Left ventricle myocardium inferior (tissue), 1 donor: ENCODE measurements at regions not wholly inside any gene's neighbourhood (a gene's known extent, or its start where the extent isn't known, plus 50 kb on each side); places are given as distances from the start of the nearest gene placed in this dataset.

Experiments used
- DNase-seq: peaks from one replicate; pipeline ENCODE4 v3.0.0-alpha.2; 2020
- H3K27ac ChIP-seq: fragments of 200-600 bp; replicated peaks from 2 replicates; pipeline ENCODE4 v1.8.0; 2021
- H3K27me3 ChIP-seq: fragments of 200-600 bp; 2 replicates; pipeline ENCODE4 v1.8.0; 2021; ENCODE audit warnings: low read depth
- H3K36me3 ChIP-seq: fragments of 200-600 bp; 2 replicates; pipeline ENCODE4 v1.8.0; 2021
- H3K4me1 ChIP-seq: fragments of 200-600 bp; 2 replicates; pipeline ENCODE4 v1.8.0; 2021
- H3K4me3 ChIP-seq: fragments of 200-600 bp; 2 replicates; pipeline ENCODE4 v1.8.0; 2021; ENCODE audit warnings: mild to moderate bottlenecking, moderate library complexity
- H3K9me3 ChIP-seq: fragments of 200-600 bp; replicated peaks from 2 replicates; pipeline ENCODE4 v1.8.0; 2021
- intact Hi-C: fragments of 100-400 bp; cut with micrococcal nuclease; formaldehyde crosslinking; loops from one replicate; pipeline ENCODE4 v1.11.0; 2022
- TF ChIP-seq, protein P1 (sequence below): fragments of 200-600 bp; IDR thresholded peaks from 2 replicates; pipeline ENCODE4 v1.8.0; 2021; ENCODE audit warnings: antibody characterized with exemption, mild to moderate bottlenecking, borderline replicate concordance
- donor health status: DM: no; HTN: yes; CAD: no; lungs with severe emphysema.

DNA sequence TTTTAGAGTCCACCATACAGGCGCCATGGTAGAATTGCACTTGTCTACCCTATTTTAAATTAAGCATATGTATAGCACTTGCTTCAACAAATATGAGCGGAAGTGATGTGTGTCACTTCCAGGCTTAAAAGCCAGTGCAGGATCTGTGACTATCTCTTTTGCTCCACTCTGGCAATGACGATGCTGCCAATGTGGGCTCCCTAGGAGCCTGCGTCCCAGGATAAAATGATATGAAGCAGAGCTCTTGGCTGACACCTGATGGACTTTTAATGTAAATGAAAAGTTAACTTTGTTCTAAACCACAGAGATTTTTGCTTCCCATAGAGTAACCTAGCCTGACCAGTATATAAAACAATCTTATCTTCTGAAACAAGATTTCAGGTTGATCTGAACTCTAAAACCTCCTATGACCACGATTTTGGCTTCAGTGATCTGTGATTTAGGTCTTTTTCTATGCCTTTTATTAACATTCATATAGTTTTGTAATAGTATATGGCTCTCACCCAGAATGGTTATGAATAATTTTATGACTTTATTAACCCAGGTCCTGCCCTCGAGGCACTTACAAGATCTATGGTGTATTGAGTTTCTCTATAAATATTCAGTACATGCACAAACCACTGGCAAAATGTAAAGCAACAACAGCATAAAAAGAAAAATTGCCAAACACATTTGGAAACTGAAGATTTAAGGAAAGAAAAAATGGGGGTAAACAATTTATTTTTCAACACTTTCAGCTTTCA, 422.5 kb upstream of the PIK3C3 start:
- Histone ChIP-seq H3K4me1 (no peaks in the 10 kb centered on the region), H3K36me3 (no peaks in the 10 kb centered on the region), H3K27me3 (no peaks in the 10 kb centered on the region), H3K9me3 (no peaks in the 10 kb centered on the region), H3K4me3 (no peak overlapping the region), H3K27ac (no peak overlapping the region)
- intact Hi-C loops, result no loop called here
- no peak for DNase-seq
- TF ChIP-seq, protein P1, sequence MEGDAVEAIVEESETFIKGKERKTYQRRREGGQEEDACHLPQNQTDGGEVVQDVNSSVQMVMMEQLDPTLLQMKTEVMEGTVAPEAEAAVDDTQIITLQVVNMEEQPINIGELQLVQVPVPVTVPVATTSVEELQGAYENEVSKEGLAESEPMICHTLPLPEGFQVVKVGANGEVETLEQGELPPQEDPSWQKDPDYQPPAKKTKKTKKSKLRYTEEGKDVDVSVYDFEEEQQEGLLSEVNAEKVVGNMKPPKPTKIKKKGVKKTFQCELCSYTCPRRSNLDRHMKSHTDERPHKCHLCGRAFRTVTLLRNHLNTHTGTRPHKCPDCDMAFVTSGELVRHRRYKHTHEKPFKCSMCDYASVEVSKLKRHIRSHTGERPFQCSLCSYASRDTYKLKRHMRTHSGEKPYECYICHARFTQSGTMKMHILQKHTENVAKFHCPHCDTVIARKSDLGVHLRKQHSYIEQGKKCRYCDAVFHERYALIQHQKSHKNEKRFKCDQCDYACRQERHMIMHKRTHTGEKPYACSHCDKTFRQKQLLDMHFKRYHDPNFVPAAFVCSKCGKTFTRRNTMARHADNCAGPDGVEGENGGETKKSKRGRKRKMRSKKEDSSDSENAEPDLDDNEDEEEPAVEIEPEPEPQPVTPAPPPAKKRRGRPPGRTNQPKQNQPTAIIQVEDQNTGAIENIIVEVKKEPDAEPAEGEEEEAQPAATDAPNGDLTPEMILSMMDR, result no peak

GRCh38 chr18:41530970-41531369, 424.1 kb upstream of the PIK3C3 start:
- H3K36me3 ChIP-seq, result no peaks in the 10 kb centered on the region
- peaks cover 7% of the 10 kb centered on the region for H3K9me3 ChIP-seq
- H3K4me3 ChIP-seq, result no peak overlapping the region
- intact Hi-C loops, result no loop called here
- H3K4me1 ChIP-seq, result no peaks in the 10 kb centered on the region
- TF ChIP-seq, protein P1, result no peak
- H3K27me3 ChIP-seq, result no peaks in the 10 kb centered on the region
- no peak overlapping the region for H3K27ac ChIP-seq
- DNase-seq, result no peak

DNA sequence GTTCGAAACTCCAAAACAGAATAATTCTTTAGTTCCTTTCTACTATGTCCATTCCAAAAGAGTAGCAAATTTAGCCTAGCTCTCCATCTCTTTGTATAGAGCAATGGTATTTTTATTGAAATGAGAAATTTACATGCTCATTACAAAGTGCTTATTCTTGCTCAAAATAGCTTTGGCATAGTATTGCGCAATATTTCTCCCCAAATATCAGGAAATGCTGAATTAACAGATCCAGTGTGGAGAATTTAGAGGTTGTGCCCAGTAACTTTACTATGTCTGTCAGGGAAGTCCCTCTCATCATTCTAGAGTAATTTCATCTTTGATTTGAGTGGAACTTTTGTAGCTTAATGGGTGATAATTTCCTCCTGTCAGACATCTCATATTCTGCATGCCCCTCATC, 425.9 kb upstream of the PIK3C3 start:
- Histone ChIP-seq H3K4me1 (no peaks in the 10 kb centered on the region), H3K36me3 (no peaks in the 10 kb centered on the region), H3K4me3 (no peak overlapping the region), H3K27me3 (no peaks in the 10 kb centered on the region), H3K27ac (no peak overlapping the region), H3K9me3 (peaks cover 7% of the 10 kb centered on the region)
- no peak for DNase-seq
- TF ChIP-seq, protein P1, result no peak
- intact Hi-C loops, result no loop called here

DNA sequence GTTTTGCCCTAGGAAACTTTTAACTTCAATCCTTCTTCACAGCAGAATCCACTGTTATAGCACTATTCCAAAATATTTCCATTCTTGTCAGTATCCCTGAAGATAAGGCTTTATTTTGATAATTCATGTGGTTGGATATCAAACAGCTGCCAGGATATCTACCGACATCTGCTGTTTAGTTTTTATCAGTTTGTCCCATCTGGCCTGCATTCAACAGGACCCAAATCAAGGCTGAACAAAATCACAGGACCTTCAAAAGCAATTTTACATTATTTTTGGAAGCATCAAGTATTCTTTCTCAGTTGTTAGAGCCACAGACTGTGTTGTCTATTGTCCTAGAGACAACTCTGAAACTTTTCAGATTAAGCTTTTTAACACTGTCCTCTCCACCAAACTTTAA, 429.0 kb upstream of the PIK3C3 start:
- Histone ChIP-seq H3K27me3 (no peaks in the 10 kb centered on the region), H3K9me3 (peaks cover 7% of the 10 kb centered on the region), H3K4me3 (no peak overlapping the region), H3K36me3 (no peaks in the 10 kb centered on the region), H3K27ac (no peak overlapping the region), H3K4me1 (no peaks in the 10 kb centered on the region)
- DNase-seq, result no peak
- intact Hi-C loops, result no loop called here
- TF ChIP-seq, protein P1, result no peak

GRCh38 chr18:41524674-41525470, 430.2 kb upstream of the PIK3C3 start:
- DNase-seq, result no peak
- H3K27ac ChIP-seq, result no peak overlapping the region
- TF ChIP-seq, protein P1, result no peak
- H3K27me3 ChIP-seq, result no peaks in the 10 kb centered on the region
- intact Hi-C loops, result no loop called here
- peaks cover 7% of the 10 kb centered on the region for H3K9me3 ChIP-seq
- H3K4me3 ChIP-seq, result no peak overlapping the region
- no peaks in the 10 kb centered on the region for H3K36me3 ChIP-seq
- H3K4me1 ChIP-seq, result no peaks in the 10 kb centered on the region
